ENCODE measurements at regions not wholly inside any gene's neighbourhood (a gene's known extent, or its start where the extent isn't known, plus 50 kb on each side); places are given as distances from the start of the nearest gene placed in this dataset.

DNA sequence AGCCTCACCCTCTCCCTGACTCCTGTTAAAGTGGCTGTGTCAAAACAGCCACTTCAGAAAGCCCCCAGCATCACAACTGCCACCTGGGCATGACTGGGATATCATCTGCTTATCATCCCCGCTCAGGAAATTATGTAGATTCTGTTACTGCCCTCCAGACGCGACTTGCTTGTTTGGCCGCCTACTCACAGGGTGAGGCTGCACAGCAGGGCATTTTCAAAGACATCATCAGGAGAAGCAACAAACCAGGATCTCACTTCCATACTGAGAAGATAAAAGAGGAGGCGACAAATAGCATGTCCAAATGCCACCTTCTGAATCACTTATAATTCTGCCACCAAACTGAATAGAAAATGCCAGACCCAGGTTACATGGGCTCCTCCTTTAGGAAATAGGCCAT lies 94.8 kb downstream of the MIS18A start:
- DNase-seq (ENCODE audit: low read depth): no peak

GRCh38 chr21:32183396-32183795 lies 95.5 kb downstream of the MIS18A start:
- no peak for DNase-seq (ENCODE audit: low read depth)

DNA sequence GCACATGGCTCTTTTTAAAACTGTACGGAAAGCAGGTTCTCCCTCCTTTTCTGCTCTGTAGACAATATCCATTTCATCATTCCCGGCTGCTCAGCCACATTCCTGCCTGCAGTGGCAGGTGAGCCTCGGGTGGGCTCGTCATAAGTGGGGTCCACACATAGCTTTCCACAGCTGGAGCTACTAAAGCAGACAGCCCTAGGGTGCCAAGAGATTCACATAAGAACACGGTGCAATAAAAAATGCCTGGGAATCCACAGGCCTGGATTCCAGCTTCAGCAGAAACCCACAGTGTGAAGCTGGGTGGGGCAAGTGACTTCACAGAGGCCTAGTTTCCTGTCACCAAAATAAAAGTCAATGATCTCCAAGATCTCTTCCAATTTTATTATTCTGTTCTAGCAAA lies 96.4 kb downstream of the MIS18A start:
- no peak for DNase-seq (ENCODE audit: low read depth)

- no peak for DNase-seq (ENCODE audit: low read depth)
Measured at GRCh38 chr21:32181457-32181856, 97.4 kb downstream of the MIS18A start.

GRCh38 chr21:32174819-32175218 lies 104.0 kb downstream of the MIS18A start:
- no peak for DNase-seq (ENCODE audit: low read depth)

DNA sequence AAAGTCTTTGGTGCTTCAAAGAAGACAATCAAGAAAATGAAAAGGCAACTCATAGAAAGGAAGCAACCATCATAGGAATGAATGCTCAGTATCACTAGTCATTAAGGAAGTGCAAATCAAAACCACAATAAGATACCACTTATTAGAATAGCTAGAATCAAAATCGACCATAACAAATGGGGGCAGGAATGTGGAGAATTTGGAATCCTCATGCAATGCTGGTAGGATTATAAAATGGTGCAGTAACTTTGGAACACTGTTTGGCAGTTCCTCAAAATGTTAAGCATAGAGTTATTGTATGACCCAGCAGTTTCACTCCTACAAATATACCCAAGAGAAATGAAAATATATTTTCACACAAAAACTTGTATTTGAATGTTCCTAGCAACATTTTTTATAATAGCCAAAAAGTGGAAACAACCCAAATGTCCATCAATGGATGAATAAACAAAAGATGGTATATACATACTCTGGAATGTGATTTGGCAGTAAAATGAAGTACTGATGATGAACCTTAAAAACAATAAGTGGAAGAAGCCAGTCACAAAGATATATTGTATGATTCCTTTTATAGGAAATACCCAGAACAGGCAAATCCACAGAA lies 105.6 kb downstream of the MIS18A start:
- no peak for DNase-seq (ENCODE audit: low read depth)

- no peak for DNase-seq (ENCODE audit: low read depth)
Measured at GRCh38 chr21:32172106-32172505, 106.7 kb downstream of the MIS18A start.

GRCh38 chr21:32167513-32167912 lies 111.3 kb downstream of the MIS18A start:
- DNase-seq (ENCODE audit: low read depth): no peak

DNA sequence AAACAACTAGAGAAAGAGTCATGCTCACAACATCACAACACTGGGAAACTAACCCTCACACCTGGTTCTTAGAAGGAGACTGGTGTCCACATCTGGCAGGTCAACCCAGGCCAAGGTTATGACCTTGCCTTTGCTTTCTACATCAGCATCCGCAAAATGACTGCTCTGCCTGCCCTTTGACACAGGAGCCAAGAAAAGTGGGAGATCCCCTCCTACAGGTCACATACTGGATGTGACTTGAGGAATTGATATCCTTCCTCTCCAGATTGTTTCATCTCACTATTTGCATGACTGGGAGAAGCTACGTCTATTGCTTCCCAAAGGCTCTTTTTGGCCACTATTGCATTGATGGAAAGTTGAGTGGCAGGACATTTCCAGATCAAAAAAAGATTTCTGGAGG lies 115.5 kb downstream of the MIS18A start:
- no peak for DNase-seq (ENCODE audit: low read depth)

GRCh38 chr21:32162727-32163320 lies 116.0 kb downstream of the MIS18A start:
- no peak for DNase-seq (ENCODE audit: low read depth)

- DNase-seq (ENCODE audit: low read depth): no peak
Measured at GRCh38 chr21:32155226-32155625, 123.6 kb downstream of the MIS18A start.

- DNase-seq (ENCODE audit: low read depth): no peak
Measured at GRCh38 chr21:32147041-32147440, 131.8 kb downstream of the MIS18A start.

GRCh38 chr21:32144851-32145250 lies 134.0 kb downstream of the MIS18A start:
- no peak for DNase-seq (ENCODE audit: low read depth)

GRCh38 chr21:32143241-32143939 lies 135.5 kb downstream of the MIS18A start:
- DNase-seq (ENCODE audit: low read depth): no peak

DNA sequence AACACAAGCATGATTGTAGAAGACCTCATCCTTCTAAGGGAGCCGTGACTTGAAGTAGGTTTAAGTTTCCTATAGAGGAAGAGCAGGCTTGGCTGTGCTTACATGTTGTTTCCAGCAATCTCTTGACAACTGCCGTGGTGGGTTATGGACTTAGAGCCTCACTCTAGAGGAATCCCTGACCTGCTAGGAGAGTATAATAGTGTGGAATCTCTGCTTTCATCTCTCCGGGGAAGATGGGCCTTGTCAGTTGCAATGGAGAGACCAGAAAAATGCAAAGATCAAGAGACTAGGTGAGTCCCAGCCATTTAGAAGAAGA lies 137.6 kb downstream of the MIS18A start:
- no peak for DNase-seq (ENCODE audit: low read depth)

DNA sequence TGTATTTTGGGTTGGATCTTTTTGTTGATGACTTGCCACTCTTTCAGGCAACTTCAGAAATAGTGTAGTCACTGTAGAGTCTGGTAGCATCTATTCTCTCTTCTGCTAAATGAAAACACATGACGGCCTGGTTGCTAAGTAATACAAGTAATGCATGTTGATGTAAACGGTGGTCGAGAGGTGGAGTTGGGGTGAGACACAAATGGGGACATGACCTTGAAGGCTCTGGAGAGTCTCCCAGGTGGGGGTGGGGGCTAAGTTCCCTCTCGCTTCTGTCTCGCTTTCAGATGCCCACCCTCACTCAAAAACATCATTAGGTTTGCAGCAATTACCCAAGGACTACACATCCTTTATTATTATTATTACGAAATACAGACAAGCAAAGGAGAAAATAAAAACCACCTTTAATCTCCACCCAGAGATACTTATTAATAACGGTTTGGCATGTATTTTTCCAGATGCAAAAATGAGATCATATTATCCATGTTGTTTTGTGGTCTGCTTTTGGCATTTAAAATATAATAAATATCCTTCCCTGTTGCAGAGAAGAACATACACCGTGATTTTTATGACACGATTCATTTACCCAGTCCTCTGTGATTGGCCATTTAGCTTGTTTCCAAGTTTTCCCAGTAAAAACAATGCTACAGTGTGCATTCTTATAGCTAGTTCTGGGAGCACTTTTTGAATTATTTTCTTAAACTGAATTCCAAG lies 138.1 kb downstream of the MIS18A start:
- no peak for DNase-seq (ENCODE audit: low read depth)

DNA sequence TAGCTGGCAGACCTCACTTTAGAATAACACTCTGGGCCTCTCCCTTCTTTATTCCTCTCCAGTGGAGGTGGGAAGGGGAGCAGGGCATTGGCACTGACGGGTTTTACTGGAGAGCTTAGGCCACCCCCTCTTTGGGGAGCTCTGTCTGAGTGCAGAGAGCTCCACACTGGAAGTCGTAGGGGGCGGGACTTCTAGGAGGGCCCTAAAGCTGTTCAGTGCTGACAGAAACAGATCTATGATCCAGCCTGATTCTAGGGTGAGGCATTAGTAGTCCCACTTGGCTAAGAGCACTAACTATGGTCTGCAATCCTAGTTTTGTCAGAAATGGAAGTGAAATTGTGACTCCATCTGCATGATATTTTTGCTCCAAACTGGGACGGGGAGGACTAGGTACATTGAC lies 138.7 kb downstream of the MIS18A start:
- DNase-seq (ENCODE audit: low read depth): no peak

GRCh38 chr21:32138658-32139057 lies 140.2 kb downstream of the MIS18A start:
- DNase-seq (ENCODE audit: low read depth): no peak

DNA sequence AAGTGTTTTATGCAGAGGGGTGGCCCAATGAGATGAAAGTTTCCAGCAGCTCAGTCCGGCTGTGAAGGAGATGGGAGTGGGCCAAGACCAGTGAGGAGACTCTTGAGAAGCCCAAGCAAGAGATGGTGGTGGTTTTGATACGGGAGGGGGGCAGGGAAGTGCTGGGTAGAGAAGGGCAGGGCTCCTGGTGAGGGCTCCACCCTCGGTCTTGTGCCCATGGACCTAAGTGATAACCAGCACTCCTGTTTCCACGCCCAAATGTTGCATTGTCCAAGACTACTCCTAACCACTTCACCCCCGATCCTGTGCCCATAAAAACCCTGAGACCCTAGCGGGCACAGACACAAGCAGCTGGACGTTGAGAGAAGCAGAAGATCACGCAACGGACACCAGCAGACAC lies 140.9 kb downstream of the MIS18A start:
- no peak for DNase-seq (ENCODE audit: low read depth)

GRCh38 chr21:32137266-32137665 lies 141.6 kb downstream of the MIS18A start:
- peak; percentile 25 for DNase-seq (ENCODE audit: low read depth)

DNA sequence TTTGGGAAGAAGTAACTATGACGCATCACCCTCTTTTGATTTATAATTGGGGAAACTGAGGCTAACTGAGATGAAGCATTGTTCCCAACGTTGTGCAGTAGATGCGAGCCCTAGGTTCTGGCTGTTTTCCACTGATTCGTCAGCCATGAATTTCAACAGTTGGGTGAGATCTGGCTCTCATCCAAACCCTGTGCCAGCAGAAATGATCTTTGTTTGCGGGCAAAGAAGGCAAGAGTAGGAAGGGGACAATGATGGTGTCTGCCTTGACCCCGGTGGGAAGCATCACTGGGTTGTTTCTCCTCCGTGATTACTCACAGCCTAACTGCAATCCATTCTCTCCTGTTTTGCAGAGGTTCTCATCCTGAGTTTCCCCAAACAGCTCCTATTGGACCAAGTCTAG lies 142.3 kb downstream of the MIS18A start:
- DNase-seq (ENCODE audit: low read depth): peak; percentile 51

DNA sequence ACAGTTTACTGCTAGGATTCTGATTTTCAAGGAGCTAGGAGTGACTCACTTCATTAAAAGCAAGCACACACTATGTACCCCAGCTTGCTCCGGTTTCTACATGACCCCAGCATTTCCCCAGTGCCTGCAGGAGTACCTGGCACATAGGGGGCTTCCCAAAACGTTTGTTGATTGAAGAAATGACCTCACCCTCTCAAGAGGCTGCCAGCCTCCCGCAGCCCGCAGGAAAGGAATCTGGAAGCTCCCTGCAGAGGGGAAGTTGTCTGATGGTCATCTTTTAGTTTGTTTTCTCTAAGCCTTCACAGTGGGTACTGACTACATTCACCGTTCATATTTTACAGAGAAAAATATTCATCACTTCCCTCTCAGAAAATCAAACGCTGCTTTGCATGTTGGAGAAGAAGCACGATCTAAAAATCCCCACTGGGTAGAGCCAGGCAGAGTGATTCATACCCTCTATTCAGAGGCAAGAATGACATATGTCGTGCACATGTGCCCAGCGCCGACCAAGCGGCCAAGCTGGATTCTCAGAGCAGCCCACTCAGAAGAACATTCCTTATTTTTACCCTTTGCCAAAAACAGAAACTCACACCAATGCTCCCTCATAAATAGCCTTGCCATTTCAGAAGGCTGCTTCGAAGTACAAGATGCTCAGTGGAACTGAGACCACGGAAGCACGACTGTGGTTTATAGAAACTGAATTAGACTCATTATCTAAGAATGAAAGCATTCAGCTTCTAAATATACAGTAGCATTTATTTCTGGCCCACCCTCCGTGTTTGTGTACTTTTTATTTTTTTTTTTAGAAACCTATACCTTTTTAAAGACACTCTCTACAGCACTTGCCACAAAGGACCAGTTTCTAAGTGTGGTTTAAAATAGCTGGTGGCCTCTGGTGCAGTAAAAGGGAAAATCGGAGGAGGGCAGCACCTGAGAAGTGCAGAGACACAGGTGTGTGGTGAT lies 143.2 kb downstream of the MIS18A start:
- peak; percentile 21 for DNase-seq (ENCODE audit: low read depth)
